Type B pancreatic cell (in vitro differentiated cells): ENCODE measurements at regions not wholly inside any gene's neighbourhood (a gene's known extent, or its start where the extent isn't known, plus 50 kb on each side); places are given as distances from the start of the nearest gene placed in this dataset.

Source experiments
- DNase-seq: peaks from one replicate; pipeline ENCODE4 v3.0.0; 2021; ENCODE audit warnings: mixed read lengths; ENCODE audit not compliant: unreplicated experiment; ENCODE audit errors: extremely low spot score
- H3K27ac Mint-ChIP-seq: 2 replicates; pipeline ENCODE4 v1.8.0; 2021; ENCODE audit warnings: mild to moderate bottlenecking, mixed read lengths
- H3K27me3 Mint-ChIP-seq: 2 replicates; pipeline ENCODE4 v1.8.0; 2021; ENCODE audit warnings: mixed read lengths
- H3K36me3 Mint-ChIP-seq: 2 replicates; pipeline ENCODE4 v1.8.0; 2021; ENCODE audit warnings: mixed read lengths
- H3K4me1 Mint-ChIP-seq: one replicate; pipeline ENCODE4 v1.8.0; 2021; ENCODE audit warnings: mixed read lengths; ENCODE audit not compliant: unreplicated experiment
- H3K4me3 Mint-ChIP-seq: 2 replicates; pipeline ENCODE4 v1.8.0; 2021; ENCODE audit warnings: mild to moderate bottlenecking, mixed read lengths
- H3K9me3 Mint-ChIP-seq: 2 replicates; pipeline ENCODE4 v1.8.0; 2021; ENCODE audit warnings: mixed read lengths
- CTCF ChIP-seq: fragments of 200-600 bp; sonication (generic); conservative IDR thresholded peaks from 2 replicates; pipeline ENCODE4 v1.5.0; 2021; ENCODE audit warnings: antibody characterized with exemption, mild to moderate bottlenecking

GRCh38 chr15:66860844-66861243 lies 158.8 kb downstream of the SMAD6 start:
- TF ChIP-seq CTCF: no peak
- Mint-ChIP-seq H3K4me1 (peaks cover 9% of the 10 kb centered on the region), H3K9me3 (no peaks in the 10 kb centered on the region), H3K36me3 (no peaks in the 10 kb centered on the region), H3K27me3 (no peaks in the 10 kb centered on the region), H3K4me3 (no peak overlapping the region), H3K27ac (no peak overlapping the region)
- DNase-seq: no peak

- Mint-ChIP-seq H3K27me3 (no peaks in the 10 kb centered on the region), H3K4me1 (peaks cover 16% of the 10 kb centered on the region), H3K9me3 (no peaks in the 10 kb centered on the region), H3K4me3 (no peak overlapping the region), H3K27ac (peak overlapping the region; percentile 59), H3K36me3 (no peaks in the 10 kb centered on the region)
- DNase-seq: peak; percentile 36
- TF ChIP-seq CTCF: no peak
Observed at GRCh38 chr15:66862111-66862939, 160.3 kb downstream of the SMAD6 start.

GRCh38 chr15:66862940-66863335 lies 160.9 kb downstream of the SMAD6 start:
- Mint-ChIP-seq H3K36me3 (no peaks in the 10 kb centered on the region), H3K9me3 (no peaks in the 10 kb centered on the region), H3K4me1 (peaks cover 16% of the 10 kb centered on the region), H3K4me3 (no peak overlapping the region), H3K27me3 (no peaks in the 10 kb centered on the region), H3K27ac (peak overlapping the region; percentile 59)
- peak; percentile 95 for TF ChIP-seq CTCF
- peak; percentile 91 for DNase-seq

GRCh38 chr15:66863390-66864085 lies 161.5 kb downstream of the SMAD6 start:
- Mint-ChIP-seq H3K4me1 (peaks cover 16% of the 10 kb centered on the region), H3K27ac (peak overlapping the region; percentile 59)
- peak; percentile 44 for DNase-seq

More at GRCh38 chr15:66863390-66864085, 161.5 kb downstream of the SMAD6 start:
- H3K36me3 Mint-ChIP-seq: no peaks in the 10 kb centered on the region
- H3K27me3 Mint-ChIP-seq: no peaks in the 10 kb centered on the region
- H3K9me3 Mint-ChIP-seq: no peaks in the 10 kb centered on the region
- no peak overlapping the region for H3K4me3 Mint-ChIP-seq
- TF ChIP-seq CTCF: no peak
